WI38 (cell line): ENCODE measurements at regions not wholly inside any gene's neighbourhood (a gene's known extent, or its start where the extent isn't known, plus 50 kb on each side); places are given as distances from the start of the nearest gene placed in this dataset.

Experiments
- H3K4me3 ChIP-seq: 2 replicates; pipeline ENCODE4 v1.5.1; 2011; ENCODE audit warnings: low read depth, mild to moderate bottlenecking, control low read depth, low read length
- TF ChIP-seq, protein P1 (sequence below): IDR thresholded peaks from 2 replicates; pipeline ENCODE4 v1.5.1; 2012; ENCODE audit warnings: low read depth, mild to moderate bottlenecking, control low read depth, low read length

DNA sequence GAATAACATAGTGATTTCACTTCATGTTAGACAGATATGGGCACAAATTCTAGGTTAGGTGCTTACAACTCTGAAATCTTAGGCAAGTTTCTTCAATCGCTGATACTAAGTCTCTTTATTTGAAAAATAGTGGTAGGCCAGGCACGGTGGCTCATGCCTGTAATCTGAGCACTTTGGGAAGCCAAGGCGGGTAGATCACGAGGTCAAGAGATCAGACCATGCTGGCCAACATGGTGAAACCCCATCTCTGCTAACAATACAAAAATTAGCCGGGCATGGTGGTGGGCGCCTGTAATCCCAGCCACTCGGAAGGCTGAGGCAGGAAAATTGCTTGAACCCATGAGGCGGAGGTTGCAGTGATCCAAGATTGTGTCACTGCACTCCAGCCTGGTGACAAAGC is 729.4 kb downstream of the METTL15 start:
- H3K4me3 ChIP-seq: no peak overlapping the region
- TF ChIP-seq, protein P1, sequence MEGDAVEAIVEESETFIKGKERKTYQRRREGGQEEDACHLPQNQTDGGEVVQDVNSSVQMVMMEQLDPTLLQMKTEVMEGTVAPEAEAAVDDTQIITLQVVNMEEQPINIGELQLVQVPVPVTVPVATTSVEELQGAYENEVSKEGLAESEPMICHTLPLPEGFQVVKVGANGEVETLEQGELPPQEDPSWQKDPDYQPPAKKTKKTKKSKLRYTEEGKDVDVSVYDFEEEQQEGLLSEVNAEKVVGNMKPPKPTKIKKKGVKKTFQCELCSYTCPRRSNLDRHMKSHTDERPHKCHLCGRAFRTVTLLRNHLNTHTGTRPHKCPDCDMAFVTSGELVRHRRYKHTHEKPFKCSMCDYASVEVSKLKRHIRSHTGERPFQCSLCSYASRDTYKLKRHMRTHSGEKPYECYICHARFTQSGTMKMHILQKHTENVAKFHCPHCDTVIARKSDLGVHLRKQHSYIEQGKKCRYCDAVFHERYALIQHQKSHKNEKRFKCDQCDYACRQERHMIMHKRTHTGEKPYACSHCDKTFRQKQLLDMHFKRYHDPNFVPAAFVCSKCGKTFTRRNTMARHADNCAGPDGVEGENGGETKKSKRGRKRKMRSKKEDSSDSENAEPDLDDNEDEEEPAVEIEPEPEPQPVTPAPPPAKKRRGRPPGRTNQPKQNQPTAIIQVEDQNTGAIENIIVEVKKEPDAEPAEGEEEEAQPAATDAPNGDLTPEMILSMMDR: no peak

- TF ChIP-seq, protein P1: no peak
- H3K4me3 ChIP-seq: no peak overlapping the region
Observed at GRCh38 chr11:28836285-28837081, 728.3 kb downstream of the METTL15 start.

GRCh38 chr11:28835790-28836189 is 727.6 kb downstream of the METTL15 start:
- TF ChIP-seq, protein P1: no peak
- no peak overlapping the region for H3K4me3 ChIP-seq

- TF ChIP-seq, protein P1: no peak
- H3K4me3 ChIP-seq: no peak overlapping the region
Observed at GRCh38 chr11:28835317-28835716, 727.1 kb downstream of the METTL15 start.

DNA sequence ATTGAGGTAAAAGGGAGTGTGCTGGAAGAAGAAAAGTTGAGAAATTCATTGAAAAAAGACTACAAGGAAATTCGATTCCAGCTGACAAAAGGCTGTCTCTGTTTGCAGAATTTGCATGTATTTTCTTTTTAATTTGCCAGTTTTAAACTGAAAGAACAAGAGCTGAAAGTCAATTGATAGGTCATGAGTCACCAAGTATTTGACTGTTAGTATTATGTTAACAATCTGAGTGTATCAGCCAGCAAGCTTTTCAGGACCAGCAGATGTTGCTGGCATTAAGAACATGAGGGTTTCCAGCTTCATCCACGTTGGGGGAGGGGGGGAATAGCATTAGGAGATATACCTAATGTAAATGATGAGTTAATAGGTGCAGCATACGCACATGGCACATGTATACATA is 726.7 kb downstream of the METTL15 start:
- no peak overlapping the region for H3K4me3 ChIP-seq
- TF ChIP-seq, protein P1: no peak

- H3K4me3 ChIP-seq: no peak overlapping the region
- TF ChIP-seq, protein P1: no peak
Observed at GRCh38 chr11:28833670-28834069, 725.5 kb downstream of the METTL15 start.

DNA sequence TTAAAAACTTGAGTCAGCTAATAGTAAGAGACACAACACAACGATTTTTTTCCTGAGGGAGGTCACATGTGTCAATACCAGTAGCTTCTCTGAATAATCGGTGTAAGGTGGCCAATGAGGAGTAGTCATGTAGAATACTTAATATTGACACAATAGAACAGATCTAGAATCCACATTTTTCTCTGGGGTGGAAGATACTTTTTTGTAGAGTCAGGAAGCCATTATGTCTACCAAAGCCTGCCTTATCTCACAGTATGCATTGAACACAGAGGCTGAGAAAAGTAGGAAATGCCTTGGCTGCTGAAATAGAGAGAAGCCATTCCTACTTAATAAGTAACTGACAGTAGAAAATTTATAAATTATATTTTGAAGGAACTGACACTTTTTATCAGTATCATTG is 725.0 kb downstream of the METTL15 start:
- TF ChIP-seq, protein P1: no peak
- no peak overlapping the region for H3K4me3 ChIP-seq
